GM21717 (cell line): ENCODE measurements at regions not wholly inside any gene's neighbourhood (a gene's known extent, or its start where the extent isn't known, plus 50 kb on each side); places are given as distances from the start of the nearest gene placed in this dataset.

Experiments used
- ATAC-seq: cut with Tn5 transposase; IDR thresholded peaks from one replicate; pipeline ENCODE4 v1.9.1; 2021; ENCODE audit warnings: mild to moderate bottlenecking, moderate library complexity; ENCODE audit not compliant: unreplicated experiment

DNA sequence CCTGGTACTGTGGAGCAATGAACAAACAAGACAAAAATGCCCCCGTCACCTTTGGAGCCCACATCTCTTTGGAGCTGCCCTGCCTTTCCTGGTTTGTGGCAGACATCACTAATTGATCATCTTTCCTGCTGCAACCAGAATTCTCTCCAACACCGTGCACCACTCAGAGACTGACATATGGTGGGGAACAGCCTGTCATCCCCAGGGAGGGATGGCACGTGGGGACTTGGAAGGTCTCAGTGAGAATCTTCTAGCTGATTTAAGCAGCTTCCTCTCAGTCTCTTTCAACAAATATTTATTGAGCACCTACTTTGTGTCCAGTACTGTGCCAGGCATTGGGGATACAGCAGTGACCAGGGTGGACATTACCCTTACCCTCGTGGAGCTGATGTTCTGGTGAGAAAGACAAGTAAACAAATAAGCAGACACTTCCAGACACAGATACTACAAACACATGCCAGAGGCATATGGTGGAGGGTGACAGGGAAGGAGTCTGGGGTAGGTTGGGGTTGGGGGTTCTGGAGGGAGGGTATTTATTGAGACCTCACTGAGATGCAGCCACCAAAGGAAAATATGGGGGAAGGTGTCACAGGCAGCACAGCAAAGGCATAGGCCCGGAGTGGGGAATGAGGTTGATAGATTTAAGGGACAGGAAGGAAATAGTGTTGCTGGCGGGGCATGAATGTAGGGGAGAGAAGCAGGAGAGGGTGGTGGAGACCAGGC is 82.3 kb downstream of the CEBPB start:
- ATAC-seq, result no peak

- ATAC-seq, result no peak
Measured at GRCh38 chr20:50273601-50274491, 83.2 kb downstream of the CEBPB start.

GRCh38 chr20:50274570-50275430 is 84.2 kb downstream of the CEBPB start:
- ATAC-seq, result no peak

GRCh38 chr20:50276119-50277063 is 85.8 kb downstream of the CEBPB start:
- ATAC-seq, result no peak

DNA sequence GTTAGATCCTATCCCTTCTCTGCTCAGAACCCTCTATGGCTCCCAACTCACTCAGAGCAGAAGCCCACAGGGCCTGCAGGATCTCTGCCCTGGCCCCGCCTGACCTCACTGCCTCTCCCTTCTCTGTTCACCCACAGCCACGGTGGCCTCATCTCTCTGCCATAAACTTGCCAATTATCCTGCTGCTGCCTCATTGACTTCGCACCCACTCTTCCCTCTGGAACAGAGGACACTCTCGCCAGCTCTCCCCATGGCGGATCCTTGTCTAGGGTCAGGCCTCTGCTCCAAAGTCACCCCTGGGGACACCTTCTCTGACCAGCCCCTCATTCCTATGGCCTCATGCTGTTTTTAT is 86.4 kb downstream of the CEBPB start:
- no peak for ATAC-seq

- no peak for ATAC-seq
Measured at GRCh38 chr20:50277460-50278376, 87.1 kb downstream of the CEBPB start.

- ATAC-seq, result no peak
Measured at GRCh38 chr20:50278377-50278683, 87.7 kb downstream of the CEBPB start.

- no peak for ATAC-seq
Measured at GRCh38 chr20:50278684-50279531, 88.3 kb downstream of the CEBPB start.

DNA sequence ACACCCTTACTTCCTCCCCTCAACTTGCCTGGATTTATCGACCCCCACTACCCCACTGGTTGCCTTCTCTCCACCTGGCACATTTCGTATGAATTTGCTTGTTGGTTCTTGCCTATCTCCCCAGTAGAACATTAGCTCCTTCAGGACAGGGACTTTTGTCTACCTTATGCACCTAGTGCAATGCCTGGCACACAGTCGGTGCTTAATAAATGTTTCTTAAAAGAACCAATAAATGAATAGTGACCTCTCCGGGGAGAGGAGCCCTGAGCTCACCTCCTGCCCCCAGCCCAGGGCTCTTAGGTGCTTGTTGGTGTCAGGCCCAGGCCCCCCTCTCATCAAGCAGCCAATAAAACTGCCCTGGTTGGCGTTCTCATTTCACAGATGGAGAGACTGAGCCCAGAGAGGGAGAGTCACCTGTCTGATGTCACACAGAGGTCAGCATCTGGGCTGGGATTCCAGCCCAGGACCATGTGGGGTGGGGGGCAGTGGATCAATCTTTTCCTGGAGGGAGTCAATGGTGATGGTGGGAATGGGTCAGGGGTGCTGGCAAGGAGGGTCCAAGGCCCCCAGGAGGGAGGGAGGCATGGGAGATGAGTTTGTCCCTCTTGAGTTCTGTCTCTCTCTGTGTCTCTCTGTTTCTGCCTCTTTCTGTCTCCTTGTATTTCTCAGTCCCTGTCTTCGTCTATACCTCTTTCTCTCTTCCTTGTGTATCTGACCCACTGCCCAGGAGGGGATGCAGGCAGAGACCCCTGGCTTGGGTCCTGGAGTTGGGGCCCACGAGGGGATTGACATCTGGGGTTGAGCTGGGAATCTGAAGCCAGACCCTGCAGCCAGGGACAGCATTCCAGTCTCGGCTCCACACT is 89.6 kb downstream of the CEBPB start:
- ATAC-seq, result no peak

DNA sequence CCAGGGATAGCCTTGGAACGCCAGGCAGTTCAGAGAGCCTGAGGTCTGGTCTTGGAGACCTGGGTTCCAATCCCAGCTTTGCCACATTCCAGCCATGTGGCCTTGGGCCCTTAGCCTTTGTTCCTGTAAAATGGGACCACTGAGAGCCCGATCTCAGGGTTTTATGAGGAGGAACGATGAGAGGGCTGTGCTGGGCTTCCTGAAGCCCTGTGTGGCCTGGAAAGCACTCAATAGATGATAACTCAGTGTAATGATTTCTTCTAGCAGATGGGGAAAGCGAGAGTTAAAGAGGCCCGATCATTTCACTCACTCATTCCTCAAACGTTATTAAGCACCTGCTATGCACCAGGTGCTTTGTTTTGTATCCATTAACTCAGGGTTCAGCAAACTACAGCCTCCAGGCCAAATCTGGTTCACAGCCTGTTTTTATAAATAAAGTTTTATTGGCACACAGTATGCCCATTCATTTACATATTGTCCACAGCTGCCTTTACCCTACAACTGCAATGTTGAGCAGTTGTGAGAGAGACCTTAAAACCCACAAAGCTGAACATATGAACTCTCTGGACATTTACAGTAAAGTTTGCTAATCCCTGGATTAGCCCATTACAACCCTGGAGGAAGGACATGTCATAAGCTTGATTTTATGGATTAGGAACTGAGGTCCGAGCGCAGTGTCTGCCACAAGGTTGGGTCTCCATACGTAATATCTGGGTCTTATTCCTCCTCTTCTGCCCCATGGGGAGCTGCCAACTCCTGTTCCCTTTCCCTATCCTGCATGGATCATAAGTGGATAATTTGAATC is 90.4 kb downstream of the CEBPB start:
- ATAC-seq, result no peak

GRCh38 chr20:50281831-50282591 is 91.4 kb downstream of the CEBPB start:
- ATAC-seq, result no peak

GRCh38 chr20:50282592-50283241 is 92.1 kb downstream of the CEBPB start:
- ATAC-seq, result no peak

- no peak for ATAC-seq
Measured at GRCh38 chr20:50283370-50283769, 92.7 kb downstream of the CEBPB start.

DNA sequence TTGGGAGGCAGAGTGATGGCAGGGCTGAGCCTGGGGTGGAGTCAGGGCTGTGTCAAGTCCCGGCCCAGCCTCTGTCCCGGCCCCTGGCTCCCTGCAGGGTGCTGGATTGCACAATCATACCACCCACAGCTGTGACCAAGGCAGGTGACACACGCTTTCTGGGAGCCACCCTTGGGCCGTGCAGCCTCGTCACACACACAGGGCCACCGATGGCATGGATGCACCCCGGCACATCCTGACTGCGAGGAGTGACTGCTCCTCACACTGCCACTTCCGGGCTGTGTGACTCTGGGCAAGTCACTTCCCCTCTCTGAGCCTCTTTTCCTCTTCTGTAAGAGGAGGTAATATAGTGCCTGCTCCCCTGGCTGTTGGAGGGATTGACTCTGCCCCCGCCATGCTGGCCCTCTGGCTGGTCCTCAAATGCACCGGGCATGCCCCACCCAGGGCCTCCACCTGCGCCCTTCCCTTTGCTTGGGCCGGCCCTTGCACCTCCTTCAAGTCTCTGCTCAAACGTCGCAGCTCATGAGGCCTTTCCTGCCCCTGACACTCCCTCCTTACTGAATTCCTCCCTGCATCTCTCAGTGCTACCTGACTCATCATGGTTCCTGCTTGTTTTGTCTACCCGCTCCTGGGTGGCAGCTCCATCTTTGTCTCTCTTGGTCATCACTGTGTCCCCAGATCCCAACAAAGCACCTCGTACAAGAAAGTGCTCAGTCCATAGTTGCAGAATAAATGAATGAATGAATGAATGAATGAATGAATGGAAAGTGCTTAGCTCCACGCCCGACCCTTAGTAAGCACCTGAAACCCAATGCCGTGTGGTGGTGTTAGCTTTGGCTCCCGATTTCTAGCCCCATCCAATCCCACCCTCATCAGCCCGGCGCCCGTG is 93.5 kb downstream of the CEBPB start:
- no peak for ATAC-seq
